K562 (cell line): ENCODE measurements at regions not wholly inside any gene's neighbourhood (a gene's known extent, or its start where the extent isn't known, plus 50 kb on each side); places are given as distances from the start of the nearest gene placed in this dataset.

ENCODE experiments used
- ATF3 ChIP-seq, 2 experiments: fragments of 450-650 bp in 1 of 2; sonication (generic) in 1 of 2; formaldehyde crosslinking in 1 of 2; IDR thresholded peaks in 1 of 2; conservative IDR thresholded peaks in 1 of 2; 2 replicates each; pipeline versions ENCODE4 v1.6.1 to v1.8.1; 2016 to 2023; ENCODE audit warnings: mild to moderate bottlenecking in 2 of 2, moderate library complexity in 2 of 2, inconsistent platforms in 1 of 2, missing genetic modification reagents in 1 of 2
- MAFK ChIP-seq: IDR thresholded peaks from 2 replicates; pipeline ENCODE4 v1.6.1; 2011; ENCODE audit warnings: low read length, improper control_type of control experiment
- TRIM25 ChIP-seq: fragments of 450-650 bp; IDR thresholded peaks from 2 replicates; pipeline ENCODE4 v1.7.0; 2016; ENCODE audit warnings: borderline replicate concordance
- TF ChIP-seq, protein P1 (sequence below): sonication (generic); formaldehyde crosslinking; IDR thresholded peaks from 2 replicates; pipeline ENCODE4 v1.8.0; 2022; ENCODE audit warnings: mild to moderate bottlenecking, missing genetic modification reagents
- TF ChIP-seq, protein P2 (sequence below): fragments of 250-450 bp; sonication (Bioruptor Pico); IDR thresholded peaks from 2 replicates; pipeline ENCODE4 v1.5.0; 2021
- TF ChIP-seq, protein P3 (sequence below): fragments of 450-650 bp; IDR thresholded peaks from 2 replicates; pipeline ENCODE4 v1.6.1; 2016; ENCODE audit warnings: antibody characterized with exemption

GRCh38 chr9:25904701-25905100 is 226.5 kb upstream of the TUSC1 start (continued):
- TF ChIP-seq, protein P1, sequence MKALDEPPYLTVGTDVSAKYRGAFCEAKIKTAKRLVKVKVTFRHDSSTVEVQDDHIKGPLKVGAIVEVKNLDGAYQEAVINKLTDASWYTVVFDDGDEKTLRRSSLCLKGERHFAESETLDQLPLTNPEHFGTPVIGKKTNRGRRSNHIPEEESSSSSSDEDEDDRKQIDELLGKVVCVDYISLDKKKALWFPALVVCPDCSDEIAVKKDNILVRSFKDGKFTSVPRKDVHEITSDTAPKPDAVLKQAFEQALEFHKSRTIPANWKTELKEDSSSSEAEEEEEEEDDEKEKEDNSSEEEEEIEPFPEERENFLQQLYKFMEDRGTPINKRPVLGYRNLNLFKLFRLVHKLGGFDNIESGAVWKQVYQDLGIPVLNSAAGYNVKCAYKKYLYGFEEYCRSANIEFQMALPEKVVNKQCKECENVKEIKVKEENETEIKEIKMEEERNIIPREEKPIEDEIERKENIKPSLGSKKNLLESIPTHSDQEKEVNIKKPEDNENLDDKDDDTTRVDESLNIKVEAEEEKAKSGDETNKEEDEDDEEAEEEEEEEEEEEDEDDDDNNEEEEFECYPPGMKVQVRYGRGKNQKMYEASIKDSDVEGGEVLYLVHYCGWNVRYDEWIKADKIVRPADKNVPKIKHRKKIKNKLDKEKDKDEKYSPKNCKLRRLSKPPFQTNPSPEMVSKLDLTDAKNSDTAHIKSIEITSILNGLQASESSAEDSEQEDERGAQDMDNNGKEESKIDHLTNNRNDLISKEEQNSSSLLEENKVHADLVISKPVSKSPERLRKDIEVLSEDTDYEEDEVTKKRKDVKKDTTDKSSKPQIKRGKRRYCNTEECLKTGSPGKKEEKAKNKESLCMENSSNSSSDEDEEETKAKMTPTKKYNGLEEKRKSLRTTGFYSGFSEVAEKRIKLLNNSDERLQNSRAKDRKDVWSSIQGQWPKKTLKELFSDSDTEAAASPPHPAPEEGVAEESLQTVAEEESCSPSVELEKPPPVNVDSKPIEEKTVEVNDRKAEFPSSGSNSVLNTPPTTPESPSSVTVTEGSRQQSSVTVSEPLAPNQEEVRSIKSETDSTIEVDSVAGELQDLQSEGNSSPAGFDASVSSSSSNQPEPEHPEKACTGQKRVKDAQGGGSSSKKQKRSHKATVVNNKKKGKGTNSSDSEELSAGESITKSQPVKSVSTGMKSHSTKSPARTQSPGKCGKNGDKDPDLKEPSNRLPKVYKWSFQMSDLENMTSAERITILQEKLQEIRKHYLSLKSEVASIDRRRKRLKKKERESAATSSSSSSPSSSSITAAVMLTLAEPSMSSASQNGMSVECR (CRISPR knock-in tag), result no peak
- TF ChIP-seq ATF3 (IDR thresholded peaks at IDR 0.05), result no peak
- TF ChIP-seq ATF3 (CRISPR knock-in tag; conservative IDR thresholded peaks at IDR 0.05), result no peak
- no peak for TF ChIP-seq TRIM25
- no peak for TF ChIP-seq MAFK
- TF ChIP-seq, protein P2, sequence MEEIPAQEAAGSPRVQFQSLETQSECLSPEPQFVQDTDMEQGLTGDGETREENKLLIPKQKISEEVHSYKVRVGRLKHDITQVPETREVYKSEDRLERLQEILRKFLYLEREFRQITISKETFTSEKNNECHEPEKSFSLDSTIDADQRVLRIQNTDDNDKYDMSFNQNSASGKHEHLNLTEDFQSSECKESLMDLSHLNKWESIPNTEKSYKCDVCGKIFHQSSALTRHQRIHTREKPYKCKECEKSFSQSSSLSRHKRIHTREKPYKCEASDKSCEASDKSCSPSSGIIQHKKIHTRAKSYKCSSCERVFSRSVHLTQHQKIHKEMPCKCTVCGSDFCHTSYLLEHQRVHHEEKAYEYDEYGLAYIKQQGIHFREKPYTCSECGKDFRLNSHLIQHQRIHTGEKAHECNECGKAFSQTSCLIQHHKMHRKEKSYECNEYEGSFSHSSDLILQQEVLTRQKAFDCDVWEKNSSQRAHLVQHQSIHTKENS, result no peak
- TF ChIP-seq, protein P3, sequence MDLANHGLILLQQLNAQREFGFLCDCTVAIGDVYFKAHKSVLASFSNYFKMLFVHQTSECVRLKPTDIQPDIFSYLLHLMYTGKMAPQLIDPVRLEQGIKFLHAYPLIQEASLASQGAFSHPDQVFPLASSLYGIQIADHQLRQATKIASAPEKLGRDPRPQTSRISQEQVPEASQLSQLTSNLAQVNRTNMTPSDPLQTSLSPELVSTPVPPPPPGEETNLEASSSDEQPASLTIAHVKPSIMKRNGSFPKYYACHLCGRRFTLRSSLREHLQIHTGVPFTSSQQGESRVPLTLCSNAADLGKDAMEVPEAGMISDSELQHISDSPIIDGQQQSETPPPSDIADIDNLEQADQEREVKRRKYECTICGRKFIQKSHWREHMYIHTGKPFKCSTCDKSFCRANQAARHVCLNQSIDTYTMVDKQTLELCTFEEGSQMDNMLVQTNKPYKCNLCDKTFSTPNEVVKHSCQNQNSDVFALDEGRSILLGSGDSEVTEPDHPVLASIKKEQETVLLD, result no peak
